Hematopoietic multipotent progenitor cell treated with erythropoietin and hydrocortisone succinate and interleukin-3 and kit ligand, for 6 days (in vitro differentiated cells): ENCODE measurements at regions not wholly inside any gene's neighbourhood (a gene's known extent, or its start where the extent isn't known, plus 50 kb on each side); places are given as distances from the start of the nearest gene placed in this dataset.

Source experiments
- DNase-seq: peaks from one replicate; pipeline ENCODE4 v3.0.0-alpha.2; 2015

DNA sequence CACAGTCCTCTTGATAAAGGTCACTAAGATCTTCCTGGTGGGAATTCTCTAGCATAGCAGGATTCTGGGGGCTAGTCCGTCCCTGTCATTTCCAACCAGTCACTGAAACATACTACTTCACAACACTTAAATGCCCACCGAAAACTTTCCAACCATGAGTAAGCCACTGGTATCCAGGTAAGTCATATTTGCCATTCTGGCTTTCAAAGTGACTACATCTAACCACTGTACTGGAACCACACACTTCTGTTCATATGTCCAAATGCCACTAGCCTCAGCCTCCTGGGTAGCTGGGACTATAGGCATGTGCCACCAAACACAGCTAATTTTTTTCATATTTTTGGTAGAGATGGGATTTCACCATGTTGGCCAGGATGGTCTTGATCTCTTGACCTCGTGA lies 64.3 kb upstream of the VANGL1 start:
- DNase-seq = no peak

DNA sequence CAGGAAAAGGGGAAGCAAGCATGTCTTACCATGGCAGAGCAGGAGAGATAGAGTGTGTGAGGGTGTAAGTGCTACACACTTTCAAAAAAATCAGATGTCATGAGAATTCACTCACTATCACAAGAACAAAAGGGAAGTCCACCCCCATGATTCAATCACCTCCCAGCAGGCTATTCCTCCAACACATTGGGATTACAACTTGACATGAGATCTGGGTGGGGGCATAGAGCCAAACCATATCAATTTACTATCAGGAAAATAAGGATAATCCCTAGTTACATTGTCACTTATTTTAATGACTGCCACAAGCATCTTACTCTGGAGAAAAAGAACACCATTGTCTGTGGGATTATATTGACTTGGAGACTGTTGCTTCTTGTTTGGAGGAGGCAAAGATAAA lies 66.1 kb upstream of the VANGL1 start:
- DNase-seq = no peak

DNA sequence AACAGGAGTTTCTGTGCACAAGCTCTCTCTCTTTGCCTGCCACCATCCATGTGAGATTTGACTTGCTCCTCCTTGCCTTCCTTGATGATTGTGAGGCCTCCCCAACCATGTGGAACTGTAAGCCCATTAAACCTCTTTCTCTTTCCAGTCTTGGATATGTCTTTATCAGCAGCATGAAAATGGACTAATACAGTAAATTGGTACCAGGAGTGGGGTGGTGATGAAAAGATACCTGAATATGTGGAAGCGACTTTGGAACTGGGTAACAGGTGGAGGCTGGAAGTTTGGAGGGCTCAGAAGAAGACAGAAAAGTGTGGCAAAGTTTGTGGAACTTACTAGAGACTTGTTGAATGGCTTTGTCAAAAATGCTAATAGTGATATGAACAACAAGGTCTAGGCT lies 69.1 kb upstream of the VANGL1 start:
- no peak for DNase-seq

DNA sequence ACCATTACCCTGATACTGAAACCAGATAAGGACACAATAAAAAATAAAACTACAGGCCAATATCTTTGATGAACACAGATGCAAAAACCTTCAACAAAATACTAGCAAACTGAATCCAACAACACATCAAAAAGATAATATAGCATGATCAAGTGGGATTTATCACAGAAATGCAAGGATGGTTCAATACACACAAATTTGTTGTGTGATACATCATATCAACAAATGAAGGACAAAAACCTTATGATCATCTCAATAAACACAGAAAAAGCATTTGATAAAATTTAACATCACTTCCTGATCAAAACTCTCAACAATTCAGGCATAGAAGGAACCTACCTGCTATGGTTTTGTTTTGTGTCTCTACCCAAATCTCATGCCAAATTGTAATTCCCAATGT lies 74.3 kb upstream of the VANGL1 start:
- no peak for DNase-seq

DNA sequence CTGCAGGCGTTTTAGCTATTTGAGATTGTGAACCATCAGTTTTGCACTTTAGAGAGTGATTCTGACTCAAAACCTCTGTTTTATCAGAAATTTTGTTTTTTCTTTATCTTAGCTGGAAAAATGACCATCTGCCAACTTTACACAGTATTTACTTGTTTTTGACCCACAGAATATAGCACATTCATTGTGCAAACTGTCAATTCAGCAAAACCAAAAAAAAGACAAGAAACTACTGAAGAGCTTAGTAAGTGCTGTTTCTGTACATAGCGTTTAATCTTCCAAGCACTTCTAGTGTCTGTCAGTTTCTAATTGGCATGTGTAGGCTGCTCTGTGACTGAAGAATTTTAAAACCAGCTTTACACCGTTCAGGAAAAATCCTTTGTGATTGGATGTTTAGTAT lies 76.0 kb upstream of the VANGL1 start:
- no peak for DNase-seq

DNA sequence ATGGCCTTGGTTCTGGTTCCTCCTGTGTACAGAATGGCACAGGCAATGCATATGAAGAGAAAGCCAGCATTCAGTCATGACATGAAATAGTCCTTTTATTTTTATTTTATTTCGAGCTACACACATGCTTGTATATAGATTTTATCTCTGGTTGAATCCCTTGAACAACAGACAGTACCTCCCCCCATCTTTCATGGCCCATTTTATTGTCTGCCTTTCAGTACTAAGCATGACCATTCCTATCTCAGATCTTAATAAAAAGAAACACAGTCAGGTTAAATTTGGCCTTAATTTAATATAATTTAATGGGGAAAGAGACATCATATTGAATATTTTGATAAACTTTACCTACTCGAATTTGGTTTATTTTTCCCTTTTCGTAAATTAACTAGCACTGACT lies 76.4 kb upstream of the VANGL1 start:
- DNase-seq = no peak

DNA sequence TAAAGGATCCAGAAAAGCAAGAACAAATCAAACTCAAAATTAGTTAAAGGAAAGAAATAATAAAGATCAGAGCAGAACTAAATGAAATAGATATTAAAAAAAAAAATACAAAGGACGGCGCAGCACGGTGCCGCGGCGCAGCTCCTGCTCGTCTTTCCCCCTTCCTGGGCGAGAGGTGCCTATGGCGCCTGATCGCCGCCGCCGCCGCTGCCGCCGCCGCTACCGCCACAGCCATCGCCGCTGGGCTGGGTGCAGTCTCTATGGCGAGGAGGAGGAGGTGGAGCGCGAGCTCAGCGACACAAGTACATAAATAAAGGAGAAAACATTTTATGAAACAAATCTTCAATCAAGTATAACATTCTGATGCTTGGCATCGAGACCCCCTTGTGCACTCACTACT lies 77.6 kb upstream of the VANGL1 start:
- DNase-seq = no peak

DNA sequence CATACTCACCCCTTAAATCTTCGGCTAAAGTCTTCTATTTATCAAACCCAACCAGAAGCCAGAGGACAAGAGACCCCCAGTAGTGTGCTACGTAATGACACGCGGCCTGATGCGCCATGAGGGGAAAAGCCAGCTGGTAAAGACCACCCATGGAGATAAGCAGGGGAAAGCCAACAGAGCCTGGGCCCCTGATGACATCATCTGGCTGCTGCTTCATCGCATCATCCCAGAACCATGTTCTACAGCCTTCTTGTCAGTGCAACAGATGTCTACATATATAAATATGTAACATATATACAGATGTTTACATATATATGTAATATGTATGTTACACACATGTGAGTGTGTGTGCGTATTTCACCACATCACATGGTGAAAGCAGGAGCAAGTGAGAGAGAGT lies 81.7 kb upstream of the VANGL1 start:
- DNase-seq = no peak

DNA sequence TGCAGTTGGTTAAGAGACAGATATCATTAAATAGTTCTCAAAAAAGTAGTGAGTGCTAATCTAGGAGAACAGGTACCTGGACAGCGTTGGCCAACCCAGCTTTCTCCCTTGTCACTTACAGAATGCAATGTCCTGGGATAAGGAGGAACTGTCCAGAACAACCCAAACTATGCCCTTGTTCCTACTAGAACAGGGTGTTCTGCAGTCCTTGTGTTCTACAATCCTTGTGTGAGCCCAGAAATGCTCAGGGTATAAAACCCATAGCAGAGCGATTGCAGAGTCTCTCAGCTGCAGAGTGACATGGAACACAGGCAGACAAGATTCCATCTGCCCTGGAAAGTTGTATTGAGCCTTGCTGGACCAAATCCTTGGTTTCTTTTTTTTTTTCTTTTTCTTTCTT lies 83.5 kb upstream of the VANGL1 start:
- no peak for DNase-seq

DNA sequence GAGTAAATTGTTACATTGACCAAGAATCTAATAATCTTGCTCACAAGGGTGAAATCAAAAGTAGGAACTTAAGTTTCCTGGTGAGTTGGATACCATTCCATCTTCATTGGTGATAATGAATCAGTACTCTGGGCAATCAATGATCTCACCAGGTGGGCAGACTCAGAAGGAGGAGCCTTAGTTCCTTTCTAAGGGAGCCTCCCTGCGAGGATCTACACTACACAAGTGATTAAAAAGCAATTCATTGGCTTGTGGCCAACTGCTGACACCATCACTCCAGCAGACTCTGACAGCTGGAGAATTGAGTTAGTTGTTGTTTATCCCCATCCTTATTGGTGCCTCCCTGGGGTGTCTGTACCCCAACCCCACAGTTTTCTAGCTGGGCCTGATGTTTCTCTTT lies 84.1 kb upstream of the VANGL1 start:
- peak; percentile 9 for DNase-seq

DNA sequence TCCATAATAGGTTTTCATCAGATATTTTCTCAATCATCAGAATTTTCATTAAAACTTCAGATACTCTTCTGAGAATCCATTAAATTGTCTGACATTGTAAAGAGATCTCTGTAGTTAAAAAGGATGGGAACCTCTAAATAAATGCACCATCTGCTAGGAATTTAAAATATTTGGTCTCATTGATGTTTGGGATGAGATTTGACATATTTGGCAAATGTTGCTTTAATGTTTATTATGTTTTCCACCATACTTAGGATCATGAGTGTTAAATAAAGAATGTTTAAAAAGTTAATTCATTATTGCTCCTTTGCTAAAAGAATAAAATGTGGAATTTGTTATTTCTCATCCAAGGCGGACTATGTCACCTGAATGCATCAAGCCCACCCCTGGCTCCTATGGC lies 85.5 kb upstream of the VANGL1 start:
- no peak for DNase-seq

DNA sequence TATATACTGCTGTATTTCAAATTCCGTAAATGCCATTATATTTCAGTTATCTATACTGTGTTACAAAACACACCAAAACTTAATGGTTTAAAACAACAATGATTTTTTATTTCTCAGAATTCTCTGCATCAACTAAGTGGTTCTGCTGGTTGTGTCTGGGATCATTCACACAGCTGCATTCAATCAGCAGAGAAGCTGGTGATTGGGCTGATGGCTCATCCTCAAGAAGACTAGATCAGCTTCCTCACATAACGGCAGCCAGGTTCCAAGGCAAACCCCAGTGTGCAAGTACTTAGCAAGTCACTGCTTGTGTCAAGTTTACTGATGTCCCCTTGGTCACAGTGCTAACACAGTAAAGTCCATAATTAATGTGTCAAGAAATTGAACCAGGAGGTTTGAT lies 86.3 kb upstream of the VANGL1 start:
- no peak for DNase-seq

DNA sequence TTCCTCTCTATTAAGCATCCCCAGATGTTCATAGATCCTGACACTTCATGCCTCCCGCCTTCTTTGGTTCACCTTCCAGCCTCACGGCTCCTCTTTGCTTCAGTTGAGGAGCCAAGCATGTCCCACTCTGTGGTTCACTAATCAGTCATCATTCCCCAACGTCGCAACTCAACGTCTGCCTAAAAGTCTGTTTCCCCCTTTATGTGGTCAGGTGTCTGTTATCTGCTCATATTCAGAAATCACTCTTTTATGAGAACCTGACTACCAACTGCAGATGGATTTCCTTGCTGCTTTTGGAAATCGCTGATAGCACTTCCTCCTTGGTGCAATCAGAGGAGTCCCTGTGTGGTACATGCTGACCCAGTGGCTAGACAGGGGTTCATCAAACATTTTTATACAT lies 94.1 kb upstream of the VANGL1 start:
- DNase-seq = no peak

DNA sequence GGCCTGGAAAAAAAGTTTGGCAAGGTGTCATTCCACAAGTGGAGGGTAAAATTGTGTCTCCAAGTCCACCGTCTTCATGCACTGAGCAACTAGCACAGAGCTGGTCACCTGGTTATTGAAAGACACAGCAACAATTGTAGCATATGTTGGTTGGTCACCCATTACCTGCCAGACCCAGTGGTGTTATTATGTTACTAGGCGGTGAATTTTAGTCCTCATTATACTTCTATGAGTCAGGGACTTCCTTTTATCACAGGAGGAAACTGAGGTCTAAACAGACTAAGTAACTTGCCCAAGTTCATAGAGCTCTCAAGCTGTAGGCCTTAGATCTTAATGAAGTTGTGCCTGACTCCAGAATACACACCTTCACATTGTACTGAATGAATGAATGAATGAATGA lies 94.9 kb upstream of the VANGL1 start:
- no peak for DNase-seq

DNA sequence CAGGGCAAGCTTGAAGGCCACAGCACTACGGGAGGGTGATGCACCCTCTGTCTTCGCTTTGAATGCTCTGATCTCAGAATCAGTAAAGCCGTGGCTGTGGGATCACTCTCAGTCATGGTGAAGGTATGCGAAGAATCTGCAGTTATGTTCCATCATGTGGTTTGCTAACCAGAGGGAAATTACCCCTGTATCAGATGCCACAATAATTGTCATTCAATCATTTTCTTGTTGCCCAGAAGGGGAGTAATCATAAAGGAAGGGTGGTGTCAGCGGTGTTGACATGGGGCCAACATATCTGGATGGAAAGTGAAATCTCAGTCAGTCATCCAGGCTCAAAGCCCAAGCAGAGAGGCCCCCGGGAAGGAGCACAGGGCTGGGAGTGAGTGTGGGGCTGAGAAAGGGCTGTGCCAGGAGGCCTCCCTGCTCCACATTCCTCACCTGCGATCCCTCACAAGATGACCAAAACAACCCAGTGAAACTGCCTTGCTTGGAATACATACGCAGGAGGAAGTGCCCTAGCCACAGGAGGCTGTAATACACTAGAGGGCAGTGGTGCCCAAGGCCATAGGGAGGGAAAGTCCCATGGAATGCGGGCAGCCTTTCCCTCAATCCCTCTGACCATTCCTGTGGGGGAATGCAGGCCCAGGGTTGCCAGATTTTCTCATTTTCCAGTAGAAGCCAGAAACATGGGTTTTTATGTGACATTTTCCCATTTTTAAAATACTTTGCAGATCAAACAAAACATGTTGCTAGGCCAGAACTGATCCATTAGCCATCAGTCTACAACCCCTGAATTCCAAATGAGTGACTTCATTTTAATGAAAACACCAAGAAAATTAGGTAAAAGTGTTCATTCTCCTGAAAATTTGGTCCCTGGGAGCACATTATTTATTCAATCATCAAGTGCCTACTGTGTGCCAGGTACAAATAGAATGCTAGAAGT lies 95.7 kb upstream of the VANGL1 start:
- DNase-seq = peak; percentile 31

DNA sequence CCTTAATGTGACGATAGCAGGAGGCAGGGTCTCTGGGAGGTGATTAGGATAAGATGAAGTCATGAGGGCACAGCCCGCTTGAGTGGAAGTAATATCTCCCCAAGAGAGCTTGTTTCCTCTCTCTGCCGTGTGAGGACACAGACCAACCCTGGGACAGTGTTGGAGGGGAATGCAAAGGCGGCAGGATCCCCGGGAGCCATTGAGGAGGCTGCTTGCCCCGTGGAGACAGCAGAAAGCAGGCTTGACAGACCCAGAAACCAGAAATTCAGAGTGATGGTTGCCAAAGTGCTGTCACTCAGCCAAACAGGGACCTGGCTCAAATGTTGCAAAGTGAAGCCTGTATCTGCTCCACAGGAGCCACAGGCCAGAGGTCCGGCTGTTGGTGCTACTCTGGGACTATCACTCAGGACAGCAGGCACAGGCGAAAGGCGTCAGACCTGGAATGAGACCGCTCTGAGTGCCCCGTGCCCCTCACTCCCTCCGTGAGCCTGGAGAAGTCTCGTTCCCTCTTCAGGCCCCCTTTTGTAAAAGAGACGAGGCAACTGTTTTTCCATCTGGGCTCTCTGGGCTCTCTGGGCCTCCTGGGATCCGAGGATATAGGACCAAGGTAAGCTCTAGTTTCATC lies 96.6 kb upstream of the VANGL1 start:
- no peak for DNase-seq

DNA sequence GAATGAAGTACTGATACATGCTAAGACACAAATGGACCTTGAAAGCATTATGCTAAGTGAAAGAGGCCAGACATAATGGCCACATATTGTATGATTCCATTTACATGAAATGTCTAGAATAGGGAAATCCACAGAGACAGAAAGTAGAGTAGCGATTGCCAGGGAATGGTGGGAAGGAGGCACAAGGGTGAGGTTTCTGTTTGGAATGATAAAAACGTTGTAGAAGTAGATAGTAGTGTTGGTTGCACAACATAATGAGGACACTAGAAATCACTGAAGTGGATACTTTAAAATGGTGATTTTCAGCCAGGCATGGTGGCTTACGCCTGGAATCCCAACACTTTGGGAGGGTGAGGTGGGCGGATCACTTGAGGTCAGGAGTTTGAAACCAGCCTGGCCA lies 97.6 kb upstream of the VANGL1 start:
- DNase-seq = no peak

DNA sequence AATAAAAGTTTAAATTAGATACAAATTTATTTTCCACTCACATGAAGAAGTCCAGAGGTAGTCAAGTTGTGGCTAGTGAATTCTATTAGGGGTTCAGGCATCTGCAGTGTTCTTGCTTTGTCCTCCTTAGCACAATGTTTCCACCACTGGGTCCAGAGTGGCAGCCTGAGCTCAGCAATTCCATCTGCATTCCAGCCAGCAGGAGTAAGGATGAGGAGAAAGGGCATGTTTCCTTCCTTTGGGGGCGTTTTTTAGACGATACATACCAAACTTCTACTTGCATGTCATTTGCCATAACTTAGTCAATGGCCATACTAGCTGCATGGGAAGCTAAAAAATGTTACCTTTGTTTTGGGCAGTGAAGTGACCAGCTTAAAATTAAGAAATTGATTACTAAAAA lies 98.5 kb upstream of the VANGL1 start:
- no peak for DNase-seq

DNA sequence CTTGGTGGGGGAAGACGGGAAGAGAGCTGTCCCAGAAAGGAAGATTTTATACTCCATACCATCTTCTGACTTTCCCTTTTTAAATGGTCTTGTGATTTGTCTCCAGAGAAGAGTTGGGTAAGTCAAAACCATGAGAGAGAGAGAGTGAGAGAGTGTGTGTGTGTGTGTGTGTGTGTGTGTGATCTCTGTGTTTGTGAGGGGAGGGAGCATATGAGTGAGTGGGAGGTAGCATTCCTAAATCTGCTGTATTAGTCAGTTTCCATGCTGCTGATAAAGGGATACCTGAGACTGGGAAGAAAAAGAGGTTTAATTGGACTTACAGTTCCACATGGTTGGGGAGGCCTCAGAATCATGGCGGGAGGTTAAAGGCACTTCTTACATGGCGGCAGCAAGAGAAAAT lies 102.0 kb upstream of the VANGL1 start:
- no peak for DNase-seq

DNA sequence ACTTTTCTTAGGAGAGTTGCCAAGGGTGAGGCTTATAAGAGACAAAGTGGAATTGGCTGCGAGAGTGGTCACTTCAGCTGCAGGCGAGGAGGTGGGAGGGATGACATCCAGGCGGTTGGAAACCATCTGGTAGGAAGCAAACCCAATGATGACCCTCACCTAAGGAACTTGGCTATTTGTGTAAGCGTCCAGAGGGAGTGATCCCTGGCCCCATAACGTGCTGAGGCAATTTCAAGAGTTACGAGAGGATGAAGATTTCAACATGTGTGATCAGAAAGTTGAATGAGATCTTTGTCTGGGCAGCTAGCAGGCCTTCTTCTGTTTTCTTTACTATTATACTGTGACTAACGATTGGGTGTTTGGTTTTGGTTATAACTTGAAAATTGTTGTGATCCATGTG lies 102.7 kb upstream of the VANGL1 start:
- DNase-seq = no peak

DNA sequence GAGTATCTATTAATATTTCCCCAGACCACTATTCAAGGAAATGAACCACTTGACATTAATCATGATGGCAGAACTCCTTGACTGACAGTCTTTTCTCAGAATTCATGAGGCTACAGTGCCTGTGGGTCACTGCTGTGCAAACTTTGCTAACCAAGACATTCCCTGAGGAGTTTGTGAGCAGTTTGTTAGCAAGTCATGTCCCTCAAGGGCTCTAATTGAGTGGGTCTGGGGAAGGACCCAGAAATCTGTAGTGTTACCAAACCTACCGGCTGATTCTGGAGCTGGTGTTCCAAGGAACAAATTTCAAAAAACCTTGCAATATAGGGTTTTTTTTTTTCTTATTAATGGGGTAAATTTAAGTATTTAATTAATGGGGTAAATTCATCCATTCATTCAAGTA lies 103.2 kb upstream of the VANGL1 start:
- no peak for DNase-seq

DNA sequence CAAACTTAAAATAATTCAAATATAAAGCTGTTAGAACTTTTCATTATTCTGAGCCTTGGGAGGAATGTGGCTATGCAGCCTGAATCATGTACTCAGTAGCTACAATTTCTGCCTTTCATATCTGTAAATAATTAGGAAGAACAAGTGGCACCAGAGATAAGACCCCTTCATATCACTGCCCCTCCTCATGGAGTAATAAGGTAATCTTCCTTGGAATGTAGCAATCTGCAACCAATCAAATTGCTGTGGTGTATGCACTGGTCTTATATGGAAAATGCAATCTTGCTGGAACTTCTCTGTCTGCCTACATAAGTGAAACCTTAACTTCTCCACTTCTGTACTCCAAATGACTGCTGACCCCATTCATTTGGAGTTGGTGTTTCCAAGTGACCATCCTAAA lies 104.4 kb upstream of the VANGL1 start:
- DNase-seq = no peak

DNA sequence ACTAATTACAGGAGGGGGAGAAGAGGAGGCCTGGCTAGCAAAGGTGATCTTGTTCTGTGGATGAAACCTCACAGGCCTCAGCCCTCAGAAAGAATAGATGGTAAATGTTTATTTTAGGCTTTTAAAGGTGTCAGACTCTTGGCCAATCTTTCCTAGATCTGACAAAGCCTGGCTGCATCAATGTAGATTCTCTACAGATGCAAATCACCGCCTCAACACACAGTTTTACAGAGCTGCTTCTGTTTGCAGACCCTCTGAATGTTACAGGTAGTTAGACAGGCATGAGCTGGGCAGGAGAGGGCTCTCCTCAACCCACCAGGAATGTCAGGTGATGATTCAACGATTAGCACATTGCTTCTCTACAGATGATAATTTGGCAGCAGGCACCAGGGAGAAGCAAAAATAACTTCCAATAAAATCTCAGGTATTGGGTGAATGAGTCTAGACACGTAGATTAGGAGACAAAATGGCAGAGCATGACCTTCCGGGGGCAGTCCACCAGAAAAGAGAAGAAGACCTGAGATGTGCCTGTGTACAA lies 105.4 kb upstream of the VANGL1 start:
- no peak for DNase-seq

DNA sequence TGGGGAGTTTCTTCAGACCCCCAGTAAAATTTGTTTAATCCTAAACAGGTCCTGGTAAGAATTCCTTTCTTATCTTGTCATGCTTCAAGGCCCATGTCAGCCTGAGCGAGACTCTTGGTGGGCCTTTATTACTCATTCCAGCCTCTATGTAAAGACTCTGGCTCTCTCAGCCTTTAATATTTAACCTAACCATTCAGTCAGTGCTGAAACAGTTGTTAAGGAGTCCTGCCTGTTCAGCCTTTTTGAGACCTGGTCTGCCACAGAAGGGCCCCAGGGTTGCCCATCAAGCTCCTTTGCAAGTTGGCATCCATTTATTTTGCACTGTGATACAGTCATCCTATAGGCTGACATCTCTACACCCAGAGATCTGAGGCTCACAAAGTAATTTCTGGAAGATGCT lies 107.7 kb upstream of the VANGL1 start:
- DNase-seq = no peak
